Esophagus squamous epithelium (tissue), 5 donors: ENCODE measurements at regions not wholly inside any gene's neighbourhood (a gene's known extent, or its start where the extent isn't known, plus 50 kb on each side); places are given as distances from the start of the nearest gene placed in this dataset.

Experiments used
- DNase-seq: peaks from one replicate; lab custom pipeline; 2025; lab: John Stamatoyannopoulos, UW
- H3K27ac ChIP-seq, 4 donors: fragments of 200-600 bp; sonication (generic); one replicate each; pipeline ENCODE4 v1.5.1; 2016 to 2019; ENCODE audit warnings: mild to moderate bottlenecking in 1 of 4
- H3K27me3 ChIP-seq, 4 donors: fragments of 200-600 bp; sonication (generic); 1 replicate in 3 of 4; 2 replicates in 1 of 4; pipeline versions ENCODE4 v1.5.1 to v1.6.0; 2017 to 2021; ENCODE audit warnings: antibody characterized with exemption in 1 of 4
- H3K36me3 ChIP-seq, 3 donors: fragments of 200-600 bp; sonication (generic); one replicate each; pipeline ENCODE4 v1.5.1; 2016 to 2019
- H3K4me1 ChIP-seq, 3 donors: fragments of 200-600 bp; sonication (generic); one replicate each; pipeline ENCODE4 v1.5.1; 2017 to 2019
- H3K4me3 ChIP-seq, 4 donors: fragments of 200-600 bp; sonication (generic); 1 replicate in 3 of 4; 2 replicates in 1 of 4; pipeline ENCODE4 v1.5.1; 2016 to 2019; ENCODE audit warnings: mild to moderate bottlenecking in 2 of 4, moderate library complexity in 1 of 4
- H3K9me3 ChIP-seq, 3 donors: fragments of 200-600 bp; sonication (generic); one replicate each; pipeline ENCODE4 v1.5.1; 2016 to 2019
- POLR2A ChIP-seq, 4 donors: fragments of 450-650 bp; IDR thresholded peaks; one replicate each; pipeline ENCODE4 v1.6.1; 2017; ENCODE audit warnings: antibody characterized with exemption in 4 of 4, mild to moderate bottlenecking in 4 of 4, moderate library complexity in 3 of 4
- WGBS, 2 donors: methylation state at CpG; one replicate each; pipeline ENCODE4 v1.1.5; 2018; 5-methylcytosine and 5-hydroxymethylcytosine counted together
- intact Hi-C: fragments of 100-400 bp; cut with DNase I; formaldehyde crosslinking; loops from one replicate; pipeline ENCODE4 v1.15.0; 2022
- TF ChIP-seq, protein P1 (sequence below), 6 experiments: fragments of 450-650 bp in 4 of 6; fragments of 200-600 bp in 2 of 6; sonication (generic) in 2 of 6; IDR thresholded peaks; one replicate each; pipeline ENCODE4 v1.5.1; 2016 to 2019; ENCODE audit warnings: antibody characterized with exemption in 6 of 6, mild to moderate bottlenecking in 4 of 6, moderate library complexity in 4 of 6
- donor health status: DM: yes; HTN: yes; CAD: no.

DNA sequence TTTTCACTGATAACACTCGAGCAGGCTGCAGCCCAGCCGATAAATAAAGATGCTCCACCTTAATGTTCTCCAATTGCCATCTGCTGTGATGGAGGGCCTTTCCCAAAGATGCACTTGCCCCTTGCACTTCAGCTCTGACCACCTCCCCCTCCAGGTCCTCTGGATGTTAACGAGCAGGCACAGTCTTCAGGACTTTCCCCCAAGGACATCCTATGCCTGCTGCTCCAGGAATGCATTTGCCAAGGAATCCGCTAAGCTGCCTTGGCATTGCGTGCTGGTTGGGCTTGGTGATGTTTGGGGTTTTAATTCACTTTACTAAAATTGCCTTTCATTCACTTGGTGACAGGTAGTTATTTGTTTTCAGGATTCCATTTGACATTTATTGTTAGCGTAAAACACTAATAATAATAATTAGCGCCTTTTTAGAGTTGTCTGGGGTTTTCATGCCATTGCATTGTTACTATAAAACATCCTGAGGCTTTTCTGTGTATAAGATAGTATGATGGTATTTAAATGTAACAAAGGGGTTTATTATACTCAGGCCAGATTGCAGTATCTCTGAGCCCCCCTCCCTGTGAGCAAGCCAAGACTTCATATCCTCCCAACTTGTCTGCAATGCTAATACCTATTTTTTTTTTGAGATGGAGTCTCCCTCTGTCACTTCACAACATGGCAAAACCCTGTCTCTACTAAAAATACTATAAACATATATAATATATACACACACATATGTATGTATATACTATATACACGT is 66.7 kb upstream of the TSHZ2 start:
- H3K4me1 ChIP-seq = no peaks in the 10 kb centered on the region
- intact Hi-C loops = no loop called here
- DNase-seq = no peak
- H3K27ac ChIP-seq = no peak overlapping the region
- WGBS, 2 donors = 75 to 76% methylated on average over 8 of the region's 8 CpGs
- H3K36me3 ChIP-seq = no peaks in the 10 kb centered on the region
- H3K4me3 ChIP-seq = no peak overlapping the region
- H3K9me3 ChIP-seq = no peaks in the 10 kb centered on the region
- H3K27me3 ChIP-seq = no peaks in the 10 kb centered on the region
- TF ChIP-seq, protein P1, sequence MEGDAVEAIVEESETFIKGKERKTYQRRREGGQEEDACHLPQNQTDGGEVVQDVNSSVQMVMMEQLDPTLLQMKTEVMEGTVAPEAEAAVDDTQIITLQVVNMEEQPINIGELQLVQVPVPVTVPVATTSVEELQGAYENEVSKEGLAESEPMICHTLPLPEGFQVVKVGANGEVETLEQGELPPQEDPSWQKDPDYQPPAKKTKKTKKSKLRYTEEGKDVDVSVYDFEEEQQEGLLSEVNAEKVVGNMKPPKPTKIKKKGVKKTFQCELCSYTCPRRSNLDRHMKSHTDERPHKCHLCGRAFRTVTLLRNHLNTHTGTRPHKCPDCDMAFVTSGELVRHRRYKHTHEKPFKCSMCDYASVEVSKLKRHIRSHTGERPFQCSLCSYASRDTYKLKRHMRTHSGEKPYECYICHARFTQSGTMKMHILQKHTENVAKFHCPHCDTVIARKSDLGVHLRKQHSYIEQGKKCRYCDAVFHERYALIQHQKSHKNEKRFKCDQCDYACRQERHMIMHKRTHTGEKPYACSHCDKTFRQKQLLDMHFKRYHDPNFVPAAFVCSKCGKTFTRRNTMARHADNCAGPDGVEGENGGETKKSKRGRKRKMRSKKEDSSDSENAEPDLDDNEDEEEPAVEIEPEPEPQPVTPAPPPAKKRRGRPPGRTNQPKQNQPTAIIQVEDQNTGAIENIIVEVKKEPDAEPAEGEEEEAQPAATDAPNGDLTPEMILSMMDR (IDR thresholded peaks at IDR 0.05) = no peak
- no peak for TF ChIP-seq POLR2A (IDR thresholded peaks at IDR 0.05)

DNA sequence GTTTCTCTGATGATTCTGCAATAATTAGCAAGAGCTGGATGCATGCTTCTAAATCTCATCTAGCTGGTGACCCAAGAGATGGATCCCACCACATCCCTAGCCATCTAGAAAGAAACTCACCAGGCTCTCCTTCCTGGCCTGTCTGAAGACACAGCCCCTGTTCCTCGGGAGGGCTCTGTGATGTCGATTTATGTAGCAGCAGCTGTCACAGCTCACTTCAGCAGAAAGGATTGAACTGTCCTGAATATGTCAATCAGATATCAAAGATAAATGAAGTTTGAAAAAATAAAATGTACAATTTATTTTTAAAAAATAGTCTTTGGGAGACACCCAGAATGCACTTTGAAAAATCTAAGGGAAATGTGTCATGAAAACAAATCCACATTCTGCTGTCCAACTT is 67.3 kb upstream of the TSHZ2 start:
- Histone ChIP-seq H3K9me3 (no peaks in the 10 kb centered on the region), H3K36me3 (no peaks in the 10 kb centered on the region), H3K27ac (no peak overlapping the region), H3K4me1 (no peaks in the 10 kb centered on the region), H3K27me3 (no peaks in the 10 kb centered on the region), H3K4me3 (no peak overlapping the region)
- 48 to 76% methylated on average over 2 of the region's 2 CpGs for WGBS, 2 donors
- no peak for TF ChIP-seq POLR2A (IDR thresholded peaks at IDR 0.05)
- TF ChIP-seq, protein P1 (IDR thresholded peaks at IDR 0.05) = no peak
- intact Hi-C loops = no loop called here
- no peak for DNase-seq

DNA sequence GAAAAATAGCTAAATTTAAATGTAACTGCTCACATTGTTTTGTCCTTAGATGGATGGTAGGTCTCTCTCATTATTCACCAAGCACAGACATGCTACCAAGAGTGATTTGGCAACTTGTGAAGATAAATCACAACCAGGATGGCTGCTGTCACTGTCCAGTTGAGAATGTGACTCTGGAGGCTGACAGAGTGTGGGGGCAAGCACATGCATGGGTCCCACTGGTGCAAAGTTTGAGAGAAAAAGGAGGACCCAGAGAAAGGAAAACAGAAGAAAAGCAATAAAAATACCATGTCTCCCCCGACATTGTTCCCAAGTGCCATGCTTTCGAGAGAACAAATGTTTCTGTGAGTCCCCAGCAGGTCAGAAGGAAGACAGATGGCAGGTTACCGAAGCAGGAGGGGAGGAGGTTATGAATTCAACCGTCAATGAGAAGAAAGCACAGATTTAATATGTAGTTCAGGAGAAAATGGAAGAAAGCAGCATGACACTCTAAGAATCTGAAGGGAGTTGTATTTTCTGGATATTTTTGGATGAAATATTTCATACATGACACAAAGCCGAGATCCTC is 73.0 kb upstream of the TSHZ2 start:
- DNase-seq = no peak
- Histone ChIP-seq H3K36me3 (no peaks in the 10 kb centered on the region), H3K4me3 (no peak overlapping the region), H3K4me1 (no peaks in the 10 kb centered on the region), H3K27ac (no peak overlapping the region), H3K27me3 (no peaks in the 10 kb centered on the region), H3K9me3 (no peaks in the 10 kb centered on the region)
- TF ChIP-seq POLR2A (IDR thresholded peaks at IDR 0.05) = no peak
- TF ChIP-seq, protein P1 (IDR thresholded peaks at IDR 0.05) = no peak
- 71 to 77% methylated on average over 5 of the region's 5 CpGs for WGBS, 2 donors
- intact Hi-C loops = no loop called here

DNA sequence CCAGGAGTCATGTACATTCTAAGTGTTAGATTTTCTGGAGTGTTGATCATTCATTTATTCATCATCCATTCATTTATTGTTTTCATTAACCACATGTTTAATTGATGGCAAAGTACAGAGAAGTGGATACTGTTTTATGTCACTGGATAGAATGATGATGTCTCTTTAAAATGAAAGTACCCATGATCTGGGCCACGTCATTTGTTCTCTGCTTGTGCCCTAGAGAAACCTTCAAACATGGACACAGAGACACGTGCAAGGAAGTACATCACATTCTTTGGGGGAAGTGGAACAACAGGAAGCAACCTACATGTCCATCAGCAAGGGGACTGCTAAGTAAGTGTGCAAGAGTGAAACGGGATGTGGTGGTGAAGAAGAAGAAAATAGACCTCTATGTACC is 75.8 kb upstream of the TSHZ2 start:
- Histone ChIP-seq H3K27ac (no peak overlapping the region), H3K9me3 (no peaks in the 10 kb centered on the region), H3K36me3 (no peaks in the 10 kb centered on the region), H3K4me3 (no peak overlapping the region), H3K27me3 (no peaks in the 10 kb centered on the region), H3K4me1 (no peaks in the 10 kb centered on the region)
- intact Hi-C loops = no loop called here
- WGBS, 2 donors = 25 to 49% methylated on average over 3 of the region's 3 CpGs
- TF ChIP-seq POLR2A (IDR thresholded peaks at IDR 0.05) = no peak
- TF ChIP-seq, protein P1 (IDR thresholded peaks at IDR 0.05) = no peak
- no peak for DNase-seq

DNA sequence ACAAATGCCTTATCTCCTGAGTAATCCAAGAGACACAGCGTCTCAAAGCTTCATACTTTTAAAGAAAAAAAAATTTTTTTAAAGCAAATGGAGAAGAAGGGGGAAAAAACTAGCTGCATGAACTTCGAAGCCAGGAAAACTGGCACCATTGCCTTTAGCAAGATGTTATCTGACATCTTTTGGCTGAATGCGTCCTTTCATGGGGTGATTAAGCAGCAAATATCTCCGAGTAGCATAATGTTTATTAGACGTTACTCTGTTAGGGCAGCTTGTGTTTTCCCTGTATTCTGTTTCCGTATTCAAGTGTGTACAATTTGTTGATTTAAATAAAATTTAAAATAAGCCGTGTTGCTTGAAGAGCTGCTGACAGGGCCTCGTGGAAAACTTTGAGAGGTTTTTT is 76.5 kb upstream of the TSHZ2 start:
- TF ChIP-seq, protein P1 (IDR thresholded peaks at IDR 0.05) = no peak
- TF ChIP-seq POLR2A (IDR thresholded peaks at IDR 0.05) = no peak
- DNase-seq = no peak

More for the DNA sequence above, 76.5 kb upstream of the TSHZ2 start:
- Histone ChIP-seq H3K4me3 (no peak overlapping the region), H3K4me1 (no peaks in the 10 kb centered on the region), H3K36me3 (no peaks in the 10 kb centered on the region), H3K27ac (no peak overlapping the region), H3K27me3 (no peaks in the 10 kb centered on the region), H3K9me3 (no peaks in the 10 kb centered on the region)
- intact Hi-C loops = no loop called here
- 55 to 61% methylated on average over 8 of the region's 8 CpGs for whole genome bisulfite sequencing, 2 donors
